GM12878 (cell line): ENCODE measurements at regions not wholly inside any gene's neighbourhood (a gene's known extent, or its start where the extent isn't known, plus 50 kb on each side); places are given as distances from the start of the nearest gene placed in this dataset.

Source experiments
- ASH2L ChIP-seq: fragments of 300-600, 200-600 bp; sonication (generic); IDR thresholded peaks from 2 replicates; pipeline ENCODE4 v1.6.1; 2017; ENCODE audit warnings: low read depth, mild to moderate bottlenecking, borderline replicate concordance
- ATF7 ChIP-seq: fragments of 450-650 bp; IDR thresholded peaks from 2 replicates; pipeline ENCODE4 v1.6.1; 2016; ENCODE audit warnings: low read depth, mild to moderate bottlenecking
- CTCF ChIP-seq, 3 experiments: IDR thresholded peaks in 2 of 3; conservative IDR thresholded peaks in 1 of 3; 2 replicates each; pipeline ENCODE4 v1.5.1; 2011; ENCODE audit warnings: low read depth in 3 of 3, low read length in 3 of 3, mild to moderate bottlenecking in 3 of 3, control low read depth in 2 of 3, moderate library complexity in 2 of 3, inconsistent platforms in 1 of 3, mixed read lengths in 1 of 3; ENCODE audit not compliant: control insufficient read depth in 2 of 3, insufficient read depth in 1 of 3; ENCODE audit errors: extremely low read depth in 1 of 3
- ETV6 ChIP-seq, 2 experiments: fragments of 450-650 bp in 1 of 2; IDR thresholded peaks in 1 of 2; conservative IDR thresholded peaks in 1 of 2; 2 replicates each; pipeline ENCODE4 v1.6.1; 2014; ENCODE audit warnings: antibody characterized with exemption in 1 of 2, borderline replicate concordance in 1 of 2, low read depth in 1 of 2, mild to moderate bottlenecking in 1 of 2, moderate library complexity in 1 of 2
- EZH2 ChIP-seq: IDR thresholded peaks from 2 replicates; pipeline ENCODE4 v1.6.1; 2012; ENCODE audit warnings: low read depth, mild to moderate bottlenecking, control low read depth, inconsistent platforms, low read length, borderline replicate concordance; ENCODE audit not compliant: control insufficient read depth
- MXI1 ChIP-seq: fragments of 150-350 bp; IDR thresholded peaks from 2 replicates; pipeline ENCODE4 v1.6.1; 2011; ENCODE audit warnings: low read depth, mild to moderate bottlenecking, inconsistent platforms, low read length, improper control_type of control experiment
- NFYB ChIP-seq: IDR thresholded peaks from 2 replicates; pipeline ENCODE4 v1.6.1; 2011; ENCODE audit warnings: low read depth, mild to moderate bottlenecking, low read length, improper control_type of control experiment, moderate library complexity; ENCODE audit not compliant: insufficient read depth
- SP1 ChIP-seq: IDR thresholded peaks from one replicate; pipeline ENCODE4 v1.6.1; 2011; ENCODE audit warnings: low read depth, low read length
- ZNF384 ChIP-seq: IDR thresholded peaks from 2 replicates; pipeline ENCODE4 v1.6.1; 2012; ENCODE audit warnings: low read depth, mild to moderate bottlenecking, low read length, improper control_type of control experiment, borderline replicate concordance
- TF ChIP-seq, protein P1 (sequence below): IDR thresholded peaks from 2 replicates; pipeline ENCODE4 v1.6.1; 2012; ENCODE audit warnings: mild to moderate bottlenecking, low read depth, low read length
- TF ChIP-seq, protein P2 (sequence below): IDR thresholded peaks from 2 replicates; pipeline ENCODE4 v1.6.1; 2012; ENCODE audit warnings: low read depth, low read length, improper control_type of control experiment
- TF ChIP-seq, protein P3 (sequence below): fragments of 450-650 bp; formaldehyde crosslinking; IDR thresholded peaks from 2 replicates; pipeline ENCODE4 v1.4.0; 2022; ENCODE audit warnings: mild to moderate bottlenecking, moderate library complexity
- TF ChIP-seq, protein P4 (sequence below): fragments of 450-650 bp; IDR thresholded peaks from 2 replicates; pipeline ENCODE4 v1.6.1; 2017; ENCODE audit warnings: borderline replicate concordance

DNA sequence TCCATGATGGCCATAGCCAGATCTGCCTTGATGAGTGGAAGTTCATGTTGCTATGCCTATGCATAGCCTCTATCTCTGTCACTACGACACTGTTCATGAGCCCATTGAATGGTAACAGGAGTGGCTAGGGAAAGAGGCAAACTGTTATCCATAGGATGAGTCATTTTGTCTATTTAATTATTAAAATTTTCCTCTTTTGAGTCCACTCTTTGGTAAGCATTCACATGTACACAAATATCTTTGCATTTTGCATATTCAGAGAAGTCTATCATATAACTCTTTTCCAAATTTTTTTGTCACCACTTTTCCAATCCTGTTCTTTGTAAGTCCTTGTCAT is 364.4 kb downstream of the KCNJ3 start:
- TF ChIP-seq CTCF (IDR thresholded peaks at IDR 0.05 in 2 of 3, conservative IDR thresholded peaks at IDR 0.05 in 1 of 3; ENCODE audit: control insufficient read depth in 2 of 3, extremely low read depth in 1 of 3, insufficient read depth in 1 of 3, low read depth in 3 of 3, low read length in 3 of 3) = no peak
- no peak for TF ChIP-seq EZH2
- TF ChIP-seq ATF7 = no peak
- TF ChIP-seq NFYB = no peak
- TF ChIP-seq, protein P1, sequence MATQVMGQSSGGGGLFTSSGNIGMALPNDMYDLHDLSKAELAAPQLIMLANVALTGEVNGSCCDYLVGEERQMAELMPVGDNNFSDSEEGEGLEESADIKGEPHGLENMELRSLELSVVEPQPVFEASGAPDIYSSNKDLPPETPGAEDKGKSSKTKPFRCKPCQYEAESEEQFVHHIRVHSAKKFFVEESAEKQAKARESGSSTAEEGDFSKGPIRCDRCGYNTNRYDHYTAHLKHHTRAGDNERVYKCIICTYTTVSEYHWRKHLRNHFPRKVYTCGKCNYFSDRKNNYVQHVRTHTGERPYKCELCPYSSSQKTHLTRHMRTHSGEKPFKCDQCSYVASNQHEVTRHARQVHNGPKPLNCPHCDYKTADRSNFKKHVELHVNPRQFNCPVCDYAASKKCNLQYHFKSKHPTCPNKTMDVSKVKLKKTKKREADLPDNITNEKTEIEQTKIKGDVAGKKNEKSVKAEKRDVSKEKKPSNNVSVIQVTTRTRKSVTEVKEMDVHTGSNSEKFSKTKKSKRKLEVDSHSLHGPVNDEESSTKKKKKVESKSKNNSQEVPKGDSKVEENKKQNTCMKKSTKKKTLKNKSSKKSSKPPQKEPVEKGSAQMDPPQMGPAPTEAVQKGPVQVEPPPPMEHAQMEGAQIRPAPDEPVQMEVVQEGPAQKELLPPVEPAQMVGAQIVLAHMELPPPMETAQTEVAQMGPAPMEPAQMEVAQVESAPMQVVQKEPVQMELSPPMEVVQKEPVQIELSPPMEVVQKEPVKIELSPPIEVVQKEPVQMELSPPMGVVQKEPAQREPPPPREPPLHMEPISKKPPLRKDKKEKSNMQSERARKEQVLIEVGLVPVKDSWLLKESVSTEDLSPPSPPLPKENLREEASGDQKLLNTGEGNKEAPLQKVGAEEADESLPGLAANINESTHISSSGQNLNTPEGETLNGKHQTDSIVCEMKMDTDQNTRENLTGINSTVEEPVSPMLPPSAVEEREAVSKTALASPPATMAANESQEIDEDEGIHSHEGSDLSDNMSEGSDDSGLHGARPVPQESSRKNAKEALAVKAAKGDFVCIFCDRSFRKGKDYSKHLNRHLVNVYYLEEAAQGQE = no peak
- TF ChIP-seq, protein P2, sequence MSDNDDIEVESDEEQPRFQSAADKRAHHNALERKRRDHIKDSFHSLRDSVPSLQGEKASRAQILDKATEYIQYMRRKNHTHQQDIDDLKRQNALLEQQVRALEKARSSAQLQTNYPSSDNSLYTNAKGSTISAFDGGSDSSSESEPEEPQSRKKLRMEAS = no peak
- TF ChIP-seq, protein P3, sequence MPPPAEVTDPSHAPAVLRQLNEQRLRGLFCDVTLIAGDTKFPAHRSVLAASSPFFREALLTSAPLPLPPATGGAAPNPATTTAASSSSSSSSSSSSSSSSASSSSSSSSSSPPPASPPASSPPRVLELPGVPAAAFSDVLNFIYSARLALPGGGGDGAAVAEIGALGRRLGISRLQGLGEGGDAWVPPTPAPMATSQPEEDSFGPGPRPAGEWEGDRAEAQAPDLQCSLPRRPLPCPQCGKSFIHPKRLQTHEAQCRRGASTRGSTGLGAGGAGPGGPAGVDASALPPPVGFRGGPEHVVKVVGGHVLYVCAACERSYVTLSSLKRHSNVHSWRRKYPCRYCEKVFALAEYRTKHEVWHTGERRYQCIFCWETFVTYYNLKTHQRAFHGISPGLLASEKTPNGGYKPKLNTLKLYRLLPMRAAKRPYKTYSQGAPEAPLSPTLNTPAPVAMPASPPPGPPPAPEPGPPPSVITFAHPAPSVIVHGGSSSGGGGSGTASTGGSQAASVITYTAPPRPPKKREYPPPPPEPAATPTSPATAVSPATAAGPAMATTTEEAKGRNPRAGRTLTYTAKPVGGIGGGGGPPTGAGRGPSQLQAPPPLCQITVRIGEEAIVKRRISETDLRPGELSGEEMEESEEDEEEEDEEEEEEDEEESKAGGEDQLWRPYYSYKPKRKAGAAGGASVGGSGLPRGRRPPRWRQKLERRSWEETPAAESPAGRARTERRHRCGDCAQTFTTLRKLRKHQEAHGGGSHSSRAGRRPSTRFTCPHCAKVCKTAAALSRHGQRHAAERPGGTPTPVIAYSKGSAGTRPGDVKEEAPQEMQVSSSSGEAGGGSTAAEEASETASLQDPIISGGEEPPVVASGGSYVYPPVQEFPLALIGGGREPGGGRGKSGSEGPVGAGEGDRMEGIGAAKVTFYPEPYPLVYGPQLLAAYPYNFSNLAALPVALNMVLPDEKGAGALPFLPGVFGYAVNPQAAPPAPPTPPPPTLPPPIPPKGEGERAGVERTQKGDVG = no peak
- TF ChIP-seq, protein P4, sequence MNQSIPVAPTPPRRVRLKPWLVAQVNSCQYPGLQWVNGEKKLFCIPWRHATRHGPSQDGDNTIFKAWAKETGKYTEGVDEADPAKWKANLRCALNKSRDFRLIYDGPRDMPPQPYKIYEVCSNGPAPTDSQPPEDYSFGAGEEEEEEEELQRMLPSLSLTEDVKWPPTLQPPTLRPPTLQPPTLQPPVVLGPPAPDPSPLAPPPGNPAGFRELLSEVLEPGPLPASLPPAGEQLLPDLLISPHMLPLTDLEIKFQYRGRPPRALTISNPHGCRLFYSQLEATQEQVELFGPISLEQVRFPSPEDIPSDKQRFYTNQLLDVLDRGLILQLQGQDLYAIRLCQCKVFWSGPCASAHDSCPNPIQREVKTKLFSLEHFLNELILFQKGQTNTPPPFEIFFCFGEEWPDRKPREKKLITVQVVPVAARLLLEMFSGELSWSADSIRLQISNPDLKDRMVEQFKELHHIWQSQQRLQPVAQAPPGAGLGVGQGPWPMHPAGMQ = no peak
- no peak for TF ChIP-seq ZNF384
- no peak for TF ChIP-seq SP1
- no peak for TF ChIP-seq ASH2L
- no peak for TF ChIP-seq MXI1
- no peak for TF ChIP-seq ETV6 (conservative IDR thresholded peaks at IDR 0.05 in 1 of 2, IDR thresholded peaks at IDR 0.05 in 1 of 2; ENCODE audit: borderline replicate concordance in 1 of 2, low read depth in 1 of 2)
